H1 (cell line): ENCODE measurements at regions not wholly inside any gene's neighbourhood (a gene's known extent, or its start where the extent isn't known, plus 50 kb on each side); places are given as distances from the start of the nearest gene placed in this dataset.

ENCODE experiments used
- BACH1 ChIP-seq: IDR thresholded peaks from 2 replicates; pipeline ENCODE4 v1.6.1; 2012; ENCODE audit warnings: low read length, improper control_type of control experiment
- BRCA1 ChIP-seq: IDR thresholded peaks from 2 replicates; pipeline ENCODE4 v1.6.1; 2012; ENCODE audit warnings: low read depth, low read length, improper control_type of control experiment
- CBX5 ChIP-seq: fragments of 300-800, 300-1000 bp; sonication (generic); IDR thresholded peaks from 2 replicates; pipeline ENCODE4 v1.7.1; 2016; ENCODE audit warnings: antibody characterized with exemption, low read length, low read depth
- KDM4A ChIP-seq: IDR thresholded peaks from one replicate; pipeline ENCODE4 v1.7.1; 2012; ENCODE audit warnings: low read depth, mild to moderate bottlenecking, moderate library complexity, low read length, inconsistent platforms; ENCODE audit not compliant: severe bottlenecking
- MAX ChIP-seq: IDR thresholded peaks from 2 replicates; pipeline ENCODE4 v1.6.1; 2012; ENCODE audit warnings: inconsistent platforms
- SAP30 ChIP-seq: fragments of 300-600 bp; sonication (generic); IDR thresholded peaks from 2 replicates; pipeline ENCODE4 v1.7.1; 2012; ENCODE audit warnings: low read length, moderate library complexity, mild to moderate bottlenecking, inconsistent platforms; ENCODE audit not compliant: insufficient read depth, insufficient replicate concordance
- TAF1 ChIP-seq: IDR thresholded peaks from 2 replicates; pipeline ENCODE4 v1.6.1; 2011; ENCODE audit warnings: mild to moderate bottlenecking, low read depth, low read length

GRCh38 chr22:49186293-49186692 is 641.4 kb downstream of the BRD1 start (continued):
- TF ChIP-seq BACH1, result no peak
- TF ChIP-seq KDM4A, result no peak
- TF ChIP-seq BRCA1, result no peak
- TF ChIP-seq TAF1, result no peak
- TF ChIP-seq SAP30, result no peak
- no peak for TF ChIP-seq CBX5
- no peak for TF ChIP-seq MAX
